Activated CD8-positive, alpha-beta memory T cell treated with anti-CD3 and anti-CD28 coated beads, Interleukin-2, amount 50 U/mL, for 4 hours (primary cell): ENCODE measurements at regions not wholly inside any gene's neighbourhood (a gene's known extent, or its start where the extent isn't known, plus 50 kb on each side); places are given as distances from the start of the nearest gene placed in this dataset.
"Not testable (repeated sequence)": the region's sequence is repeated elsewhere in the genome, so short reads cannot be mapped to it uniquely, and the experiment has no call there.

ENCODE experiments used
- DNase-seq: peaks from one replicate; pipeline ENCODE4 v3.0.0-alpha.2; 2020

- no peak for DNase-seq
These were observed 426.7 kb upstream of the ARX start for GRCh38 chrX:25442499-25442898.

DNA sequence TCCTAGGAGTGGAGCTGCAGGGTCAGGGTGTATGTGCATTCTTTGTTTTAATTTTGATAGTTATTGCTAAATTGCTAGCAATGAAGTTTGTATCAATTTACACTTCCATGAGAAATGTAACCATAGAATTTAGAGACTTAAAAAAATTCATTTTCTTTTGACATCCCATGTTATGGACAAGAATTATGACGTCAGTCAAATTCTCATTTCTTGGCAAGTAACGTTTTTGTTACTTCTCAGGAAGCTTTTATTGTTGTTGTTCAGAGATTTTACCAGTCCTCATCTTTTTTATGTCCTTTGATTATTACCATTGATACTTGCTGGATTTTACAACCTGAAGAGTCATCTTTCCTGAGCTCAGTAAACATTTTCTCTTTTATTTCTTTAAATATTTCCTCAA is 417.5 kb upstream of the ARX start:
- no peak for DNase-seq

DNA sequence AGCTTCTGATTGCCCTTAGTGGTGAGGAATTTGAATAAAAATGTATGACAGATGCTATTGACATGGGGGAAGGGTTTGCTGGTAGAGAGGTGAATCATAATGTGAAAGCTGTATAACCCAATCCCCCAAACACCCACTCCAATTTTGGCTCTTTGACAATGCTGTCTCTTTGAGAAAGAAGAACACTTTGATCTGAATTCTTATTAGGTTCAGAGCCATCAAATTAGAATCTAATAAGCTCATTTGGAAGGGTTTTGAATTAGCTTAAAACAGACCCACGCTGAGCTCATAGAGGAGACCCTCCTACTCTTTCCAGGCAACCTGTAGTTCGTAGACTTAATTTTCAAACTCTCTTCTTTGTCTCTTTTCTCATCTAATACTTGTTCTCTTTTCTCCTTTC is 416.6 kb upstream of the ARX start:
- no peak for DNase-seq

DNA sequence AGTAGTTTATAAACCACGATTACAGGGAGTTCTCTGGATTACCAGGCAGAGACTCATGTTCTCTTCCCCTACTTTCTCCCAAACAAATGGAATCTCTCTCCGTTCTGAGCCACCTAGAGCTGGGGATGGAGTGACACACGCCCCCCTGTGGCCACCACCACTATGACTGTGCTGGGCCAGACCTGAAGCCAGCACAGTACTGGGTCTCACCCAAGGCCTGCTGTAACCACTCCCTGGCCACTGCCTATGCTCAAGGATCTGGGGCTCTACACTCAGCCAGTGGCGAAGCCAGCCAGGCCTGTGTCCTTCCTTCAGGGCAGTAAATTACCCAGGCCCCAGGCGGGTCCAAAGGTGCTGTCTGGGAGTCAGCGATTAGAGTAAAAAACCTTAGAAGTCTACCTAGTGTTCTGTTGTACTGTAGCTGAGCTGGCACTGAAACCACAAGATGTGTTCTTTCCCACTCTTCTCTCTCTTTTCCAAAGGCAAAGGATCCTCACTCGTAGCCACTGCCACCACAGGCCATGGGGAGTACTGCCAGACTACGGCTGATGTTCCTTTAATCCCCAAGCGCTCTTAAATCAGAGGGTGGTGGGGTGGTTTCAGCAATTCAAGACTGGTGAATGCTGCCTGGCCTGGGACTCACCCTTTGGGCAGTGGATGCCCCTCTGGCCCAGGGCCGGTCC is 412.2 kb upstream of the ARX start:
- DNase-seq = no peak

- not testable (repeated sequence) for DNase-seq
These were observed 388.4 kb upstream of the ARX start for GRCh38 chrX:25404163-25404562.

- DNase-seq = no peak
These were observed 373.5 kb upstream of the ARX start for GRCh38 chrX:25389266-25389665.

DNA sequence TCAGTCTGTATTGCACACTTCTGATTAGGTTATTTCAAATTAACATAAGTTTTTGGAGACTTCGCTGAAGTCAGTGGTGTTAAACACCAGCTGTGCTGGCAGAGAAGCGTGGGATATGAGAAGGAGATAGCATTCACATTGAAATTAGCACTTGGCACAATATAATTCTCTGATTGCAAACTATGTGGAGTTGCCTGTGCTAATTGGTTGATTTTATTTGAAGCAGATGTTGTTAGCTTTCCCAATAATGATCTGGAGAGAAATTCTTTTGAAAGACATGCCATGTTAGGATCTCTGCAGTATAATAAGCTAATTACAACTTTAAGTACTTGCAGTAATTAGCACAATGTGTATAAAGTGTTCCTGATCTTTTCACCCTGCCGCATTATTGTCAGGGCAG is 367.4 kb upstream of the ARX start:
- DNase-seq = no peak

DNA sequence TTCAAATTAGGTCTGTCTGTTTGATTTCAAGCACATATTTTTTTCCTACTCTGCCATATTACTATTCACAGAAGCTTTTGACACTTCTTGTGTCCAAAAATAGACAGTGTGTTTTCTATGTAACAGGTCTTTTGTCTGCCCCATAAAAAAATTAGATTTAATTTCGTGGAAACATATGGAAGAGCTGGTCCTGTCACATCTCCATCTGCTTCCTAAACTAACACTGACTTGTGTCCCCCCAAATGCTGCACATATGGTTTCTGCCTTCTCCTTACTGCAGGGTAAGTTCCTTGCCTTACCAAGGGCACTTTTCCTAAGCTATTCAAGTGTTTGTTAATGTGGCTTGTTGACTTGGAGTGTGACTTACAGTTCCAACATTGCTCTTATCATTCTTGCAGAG is 340.7 kb upstream of the ARX start:
- DNase-seq = no peak

DNA sequence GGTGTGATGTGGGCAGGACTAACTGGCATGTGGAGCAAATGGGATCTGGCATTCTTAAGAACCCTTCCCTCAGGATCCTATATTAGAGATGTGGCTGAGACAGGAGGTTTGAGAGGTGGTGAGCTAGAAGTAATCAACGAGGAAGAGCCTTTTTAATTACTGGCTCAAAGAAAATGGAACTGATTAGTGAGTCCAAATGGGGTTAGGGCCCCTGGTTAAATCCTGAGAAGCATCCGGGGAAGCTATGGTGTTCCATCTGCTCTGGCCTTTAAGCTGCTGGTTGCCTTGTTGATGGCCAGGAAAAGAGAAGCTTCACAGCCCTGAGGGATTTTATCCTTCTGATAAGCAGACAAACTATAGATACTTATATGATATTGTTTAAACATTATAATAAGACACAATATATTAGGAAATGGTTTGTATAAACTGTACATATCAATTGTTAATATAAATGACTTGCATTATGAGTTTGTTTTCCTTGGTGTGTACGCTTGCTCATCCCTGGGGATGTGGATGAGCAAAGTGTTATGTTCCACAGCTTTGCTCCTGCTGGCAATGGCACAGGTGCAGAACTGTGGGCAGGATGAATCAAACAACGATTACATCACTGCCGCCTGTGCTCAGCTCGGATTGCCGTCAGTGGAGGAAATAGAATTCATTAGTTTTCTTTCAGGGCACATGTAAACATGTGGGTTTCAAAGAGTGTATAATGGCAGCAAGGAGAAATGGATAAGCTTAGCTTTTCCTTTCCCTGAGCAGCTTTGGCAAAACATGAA is 328.6 kb upstream of the ARX start:
- DNase-seq = no peak

DNA sequence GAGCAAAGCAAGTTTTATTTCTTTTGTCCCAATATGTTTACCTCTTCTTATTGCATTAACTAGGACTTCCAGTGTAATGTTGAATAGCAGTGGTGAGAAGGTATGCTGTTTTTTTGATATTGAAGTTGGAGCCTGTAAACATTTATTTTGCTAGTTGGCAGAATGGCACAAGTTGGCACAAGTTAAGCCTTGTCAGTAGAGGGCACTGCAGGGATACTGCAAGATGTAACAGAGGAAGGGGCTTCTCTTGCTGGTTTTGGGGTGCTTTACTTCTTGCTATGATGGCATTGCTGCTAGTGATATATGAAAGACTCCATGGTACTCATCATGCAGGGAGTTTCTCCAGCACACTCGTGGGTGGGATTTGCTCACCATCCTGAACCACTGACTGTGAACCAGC is 327.3 kb upstream of the ARX start:
- no peak for DNase-seq

- no peak for DNase-seq
These were observed 322.1 kb upstream of the ARX start for GRCh38 chrX:25337841-25338240.

- DNase-seq = no peak
These were observed 285.2 kb upstream of the ARX start for GRCh38 chrX:25300994-25301393.

- no peak for DNase-seq
These were observed 281.1 kb upstream of the ARX start for GRCh38 chrX:25296850-25297249.

DNA sequence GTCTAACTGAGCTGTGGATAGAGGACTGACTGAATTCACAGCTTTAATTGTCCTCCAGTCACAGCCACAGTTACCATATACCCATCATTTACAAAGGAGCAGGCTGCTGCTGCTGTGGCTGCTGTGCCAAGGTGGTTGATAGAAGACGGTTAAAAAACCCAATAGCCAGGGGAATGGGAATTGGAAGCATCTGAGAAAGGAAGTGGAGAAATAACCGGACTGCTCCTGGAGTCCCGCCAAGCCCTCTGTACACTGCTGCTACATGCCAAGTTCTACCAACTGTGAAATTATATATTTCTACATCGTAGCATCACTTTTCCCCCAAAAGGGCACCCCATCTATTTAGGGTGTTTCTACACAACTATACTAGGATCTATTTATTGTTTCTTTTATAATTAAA is 279.7 kb upstream of the ARX start:
- DNase-seq = no peak

DNA sequence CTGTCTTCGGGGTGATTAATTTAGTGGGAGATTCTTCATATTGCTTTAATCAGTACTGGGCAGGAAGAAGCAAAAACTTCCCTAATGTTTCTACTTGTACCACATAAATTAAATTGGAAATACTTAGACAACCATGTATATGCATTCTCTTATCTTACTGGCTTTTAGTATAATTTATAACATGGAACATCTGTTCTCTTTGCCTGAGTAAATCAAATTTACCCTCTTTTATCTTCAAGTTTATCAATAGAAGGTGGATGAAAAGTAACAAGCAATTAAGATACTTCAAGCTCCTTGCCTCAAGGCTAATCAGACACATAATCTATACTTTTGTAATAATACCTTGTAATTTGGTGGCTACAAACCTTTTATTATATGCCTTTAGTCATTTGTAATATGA is 274.4 kb upstream of the ARX start:
- DNase-seq = no peak

DNA sequence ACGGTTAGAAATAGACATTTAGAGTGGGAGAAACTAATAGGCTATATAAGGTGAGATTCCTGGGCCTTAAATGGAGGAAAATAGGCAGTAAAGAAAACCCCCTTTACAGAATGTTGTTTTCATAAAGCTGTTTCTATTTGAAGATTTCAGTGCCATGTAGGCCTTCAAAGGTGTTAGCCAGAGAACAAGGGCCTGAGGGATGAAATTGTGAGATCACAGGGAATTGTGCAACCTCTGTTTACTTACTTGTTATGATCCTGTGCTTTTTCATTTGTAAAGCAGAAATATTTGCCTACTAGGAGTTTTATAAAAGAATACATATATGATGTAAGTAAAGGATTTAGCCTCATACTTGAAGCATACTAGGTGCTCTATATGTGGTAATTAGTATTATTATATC is 272.9 kb upstream of the ARX start:
- DNase-seq = no peak

GRCh38 chrX:25287521-25287920 is 271.8 kb upstream of the ARX start:
- DNase-seq = no peak

GRCh38 chrX:25285598-25285997 is 269.8 kb upstream of the ARX start:
- no peak for DNase-seq

- DNase-seq = no peak
These were observed 263.7 kb upstream of the ARX start for GRCh38 chrX:25279510-25279909.

DNA sequence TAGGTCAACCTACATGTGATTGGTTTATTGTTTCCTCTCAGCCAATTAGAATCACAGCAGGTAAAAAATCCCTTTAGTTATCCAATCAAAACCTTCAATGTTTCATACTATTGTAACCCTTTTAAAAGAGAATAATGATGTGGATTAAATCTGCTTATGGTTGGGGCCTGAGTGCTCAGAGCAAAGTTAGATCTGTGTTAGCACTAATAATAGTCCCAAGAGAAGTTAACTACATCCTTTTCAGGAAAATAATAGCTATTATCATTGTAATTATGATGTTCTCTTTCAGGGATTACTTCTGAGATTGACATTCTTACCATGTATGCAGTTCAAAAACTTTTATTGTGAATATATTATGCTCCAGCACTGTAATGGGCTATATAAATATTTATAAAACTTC is 262.6 kb upstream of the ARX start:
- DNase-seq = no peak

DNA sequence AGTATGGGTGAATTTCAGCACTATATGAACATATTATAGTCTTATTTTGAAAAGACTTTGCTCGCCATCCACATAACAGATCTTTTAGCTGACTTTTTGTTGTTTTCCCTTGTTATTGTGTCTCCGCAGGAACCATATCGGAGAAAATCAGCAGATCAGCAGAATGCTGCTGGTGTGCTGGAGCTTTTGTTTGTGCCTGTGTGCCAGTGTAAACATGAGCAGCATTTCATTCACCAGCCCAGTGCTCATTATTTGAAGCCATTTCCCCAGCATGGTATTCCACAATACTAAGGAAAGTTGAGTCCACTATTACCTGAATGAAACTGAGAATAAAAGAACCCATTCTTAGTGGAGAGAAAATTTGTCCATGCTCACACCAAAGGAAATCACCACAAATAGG is 261.8 kb upstream of the ARX start:
- DNase-seq = no peak

DNA sequence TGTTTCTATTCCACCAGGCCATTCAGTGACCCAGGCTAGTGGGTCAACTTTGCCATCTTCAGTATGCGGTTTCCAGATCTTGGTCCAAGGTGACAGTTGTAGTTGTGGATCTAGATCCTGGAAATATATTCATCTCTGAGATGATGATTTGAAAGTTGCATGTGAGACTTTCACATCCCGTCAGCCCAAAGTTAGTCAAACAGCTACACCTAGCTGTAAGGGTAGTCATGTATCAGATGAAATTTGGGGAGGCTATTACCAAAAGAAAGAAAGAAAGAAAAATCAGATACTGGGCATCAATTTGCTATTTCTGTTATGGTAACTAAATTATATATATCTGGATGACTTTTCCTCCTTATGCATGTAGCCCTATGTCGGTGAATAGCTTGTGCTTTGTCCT is 259.4 kb upstream of the ARX start:
- DNase-seq = no peak

GRCh38 chrX:25241461-25241860 is 225.7 kb upstream of the ARX start:
- no peak for DNase-seq

GRCh38 chrX:25226151-25226550 is 210.4 kb upstream of the ARX start:
- DNase-seq = no peak

- no peak for DNase-seq
These were observed 203.7 kb upstream of the ARX start for GRCh38 chrX:25219480-25219879.
